Fibroblast of lung (primary cell): ENCODE measurements at regions not wholly inside any gene's neighbourhood (a gene's known extent, or its start where the extent isn't known, plus 50 kb on each side); places are given as distances from the start of the nearest gene placed in this dataset.

Experiments used
- DNase-seq, 2 donors: peaks; one replicate each; pipeline versions ENCODE4 v3.0.0 to v3.0.0-alpha.2; 2010; ENCODE audit warnings: low read depth in 2 of 2
- H2AFZ ChIP-seq: 2 replicates; pipeline ENCODE4 v1.5.1; 2012; ENCODE audit warnings: low read length, control low read depth, inconsistent platforms
- H3K27ac ChIP-seq: 2 replicates; pipeline ENCODE4 v1.5.1; 2011; ENCODE audit warnings: low read length, control low read depth; ENCODE audit not compliant: insufficient read depth
- H3K27me3 ChIP-seq: 2 replicates; pipeline ENCODE4 v1.5.1; 2011; ENCODE audit warnings: mild to moderate bottlenecking, low read length; ENCODE audit not compliant: control insufficient read depth, insufficient read depth
- H3K36me3 ChIP-seq: 2 replicates; pipeline ENCODE4 v1.5.1; 2011; ENCODE audit warnings: low read length; ENCODE audit not compliant: control insufficient read depth, insufficient read depth
- H3K4me1 ChIP-seq: 2 replicates; pipeline ENCODE4 v1.5.1; 2011; ENCODE audit warnings: low read length; ENCODE audit not compliant: control insufficient read depth, insufficient read depth; ENCODE audit errors: extremely low read depth
- H3K4me2 ChIP-seq: 2 replicates; pipeline ENCODE4 v1.5.1; 2011; ENCODE audit warnings: low read length, control low read depth; ENCODE audit not compliant: insufficient read depth; ENCODE audit errors: extremely low read depth
- H3K4me3 ChIP-seq, 4 experiments: fragments of 200-600 bp in 1 of 4; sonication (generic) in 1 of 4; replicated peaks in 1 of 4; 2 replicates each; pipeline ENCODE4 v1.5.1; 2011 to 2016; ENCODE audit warnings: low read length in 4 of 4, low read depth in 3 of 4, mild to moderate bottlenecking in 3 of 4, control low read depth in 2 of 4, inconsistent platforms in 1 of 4, mixed read lengths in 1 of 4; ENCODE audit not compliant: insufficient read depth in 1 of 4; ENCODE audit errors: control extremely low read depth in 1 of 4
- H3K79me2 ChIP-seq: 2 replicates; pipeline ENCODE4 v1.5.1; 2012; ENCODE audit warnings: mild to moderate bottlenecking, low read length, inconsistent platforms; ENCODE audit not compliant: control insufficient read depth, insufficient read depth
- H3K9ac ChIP-seq: 2 replicates; pipeline ENCODE4 v1.5.1; 2011; ENCODE audit warnings: mild to moderate bottlenecking, low read length, control low read depth; ENCODE audit not compliant: insufficient read depth
- H3K9me3 ChIP-seq: 2 replicates; pipeline ENCODE4 v1.5.1; 2012; ENCODE audit warnings: low read depth, low read length; ENCODE audit not compliant: control insufficient read depth, insufficient read depth
- H4K20me1 ChIP-seq: 2 replicates; pipeline ENCODE4 v1.5.1; 2011; ENCODE audit warnings: low read length; ENCODE audit not compliant: control insufficient read depth, insufficient read depth; ENCODE audit errors: extremely low read depth
- EZH2 ChIP-seq: IDR thresholded peaks from 2 replicates; pipeline ENCODE4 v1.5.1; 2012; ENCODE audit warnings: low read length, control low read depth, mild to moderate bottlenecking; ENCODE audit errors: missing control alignments
- TF ChIP-seq, protein P1 (sequence below), 2 donors: IDR thresholded peaks in 1 of 2; conservative IDR thresholded peaks in 1 of 2; 1 replicate in 1 of 2; 2 replicates in 1 of 2; pipeline ENCODE4 v1.5.1; 2011 to 2012; ENCODE audit warnings: low read length in 2 of 2, control low read depth in 1 of 2, inconsistent platforms in 1 of 2, low read depth in 1 of 2, mild to moderate bottlenecking in 1 of 2

DNA sequence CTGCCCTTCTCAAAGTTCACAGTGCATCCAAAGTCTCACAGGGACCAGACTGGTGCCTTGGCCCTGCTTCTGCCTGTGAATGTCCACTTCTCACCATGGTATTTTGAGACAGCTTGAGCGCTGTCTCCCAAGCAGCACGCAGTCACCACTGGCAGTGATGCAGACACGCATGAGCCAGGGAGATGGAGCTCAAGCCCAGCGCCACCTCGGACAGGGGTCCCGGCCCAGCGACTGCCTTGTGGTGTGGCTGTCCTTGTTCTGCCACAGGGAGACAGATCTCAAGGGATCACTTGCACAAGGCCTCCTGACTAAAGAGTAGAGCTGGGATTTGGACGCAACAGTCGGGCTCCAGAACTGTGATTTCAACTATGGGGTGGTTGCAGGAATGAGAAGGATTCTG, 92.6 kb upstream of the MBL2 start:
- Histone ChIP-seq H4K20me1 (no peaks in the 10 kb centered on the region), H3K9me3 (no peaks in the 10 kb centered on the region), H3K9ac (no peak overlapping the region), H3K36me3 (no peaks in the 10 kb centered on the region), H3K27me3 (no peaks in the 10 kb centered on the region), H3K4me2 (no peak overlapping the region), H2AFZ (no peak overlapping the region), H3K27ac (peak overlapping the region; percentile 82), H3K79me2 (no peaks in the 10 kb centered on the region), H3K4me3 (no peak overlapping the region), H3K4me1 (peaks cover 13% of the 10 kb centered on the region)
- DNase-seq: no peak
- TF ChIP-seq EZH2: no peak
- TF ChIP-seq, protein P1, sequence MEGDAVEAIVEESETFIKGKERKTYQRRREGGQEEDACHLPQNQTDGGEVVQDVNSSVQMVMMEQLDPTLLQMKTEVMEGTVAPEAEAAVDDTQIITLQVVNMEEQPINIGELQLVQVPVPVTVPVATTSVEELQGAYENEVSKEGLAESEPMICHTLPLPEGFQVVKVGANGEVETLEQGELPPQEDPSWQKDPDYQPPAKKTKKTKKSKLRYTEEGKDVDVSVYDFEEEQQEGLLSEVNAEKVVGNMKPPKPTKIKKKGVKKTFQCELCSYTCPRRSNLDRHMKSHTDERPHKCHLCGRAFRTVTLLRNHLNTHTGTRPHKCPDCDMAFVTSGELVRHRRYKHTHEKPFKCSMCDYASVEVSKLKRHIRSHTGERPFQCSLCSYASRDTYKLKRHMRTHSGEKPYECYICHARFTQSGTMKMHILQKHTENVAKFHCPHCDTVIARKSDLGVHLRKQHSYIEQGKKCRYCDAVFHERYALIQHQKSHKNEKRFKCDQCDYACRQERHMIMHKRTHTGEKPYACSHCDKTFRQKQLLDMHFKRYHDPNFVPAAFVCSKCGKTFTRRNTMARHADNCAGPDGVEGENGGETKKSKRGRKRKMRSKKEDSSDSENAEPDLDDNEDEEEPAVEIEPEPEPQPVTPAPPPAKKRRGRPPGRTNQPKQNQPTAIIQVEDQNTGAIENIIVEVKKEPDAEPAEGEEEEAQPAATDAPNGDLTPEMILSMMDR (conservative IDR thresholded peaks at IDR 0.05 in 1 of 2, IDR thresholded peaks at IDR 0.05 in 1 of 2; ENCODE audit: low read depth in 1 of 2, low read length in 2 of 2): no peak

DNA sequence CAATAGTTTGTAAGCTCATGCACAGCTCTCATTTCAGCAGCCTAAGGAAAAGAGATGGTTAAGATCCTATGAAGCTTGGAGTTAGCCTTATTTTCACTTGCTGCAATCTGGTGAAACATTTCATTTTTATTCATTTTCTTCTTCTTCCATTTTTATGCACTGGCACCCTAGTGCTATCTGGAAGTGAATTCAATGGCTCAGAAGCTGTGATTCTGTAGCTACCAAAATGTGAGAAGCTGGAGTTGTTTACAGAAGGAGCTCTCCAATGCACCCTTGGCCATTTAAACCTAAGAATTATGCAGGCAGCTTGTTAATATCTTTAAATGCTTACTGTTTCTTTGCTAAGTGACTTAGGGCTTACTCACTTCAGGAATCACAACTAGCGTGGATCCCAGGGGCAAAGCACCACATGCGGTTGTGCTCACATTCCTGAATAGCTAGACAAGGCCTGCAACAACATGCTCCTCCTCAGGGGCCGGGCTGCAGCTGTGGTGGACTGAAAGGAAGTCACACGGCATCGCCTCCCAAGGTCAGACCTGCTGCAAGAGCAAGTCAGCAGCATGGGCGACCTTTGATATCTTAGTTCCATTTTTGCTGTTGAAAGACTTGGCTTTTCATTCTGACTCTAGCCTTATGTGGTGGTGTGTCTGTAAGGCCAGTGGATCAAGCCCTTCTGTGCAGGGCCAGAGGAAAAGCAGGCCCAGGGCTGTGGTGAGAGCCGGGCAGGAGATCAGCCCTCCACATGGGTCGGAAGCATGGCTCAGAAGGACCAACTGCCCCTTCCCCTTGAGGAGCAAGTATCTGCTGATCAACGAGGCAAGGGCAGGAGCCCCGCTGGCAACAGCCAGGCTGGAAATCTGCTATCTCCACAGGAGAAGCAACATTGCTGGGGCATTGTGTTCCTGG, 91.9 kb upstream of the MBL2 start:
- Histone ChIP-seq H2AFZ (peak overlapping the region; percentile 43), H4K20me1 (no peaks in the 10 kb centered on the region), H3K4me2 (peak overlapping the region; percentile 29), H3K4me3 (no peak overlapping the region), H3K9ac (no peak overlapping the region), H3K4me1 (peaks cover 13% of the 10 kb centered on the region), H3K27ac (peak overlapping the region; percentile 82), H3K36me3 (no peaks in the 10 kb centered on the region), H3K9me3 (no peaks in the 10 kb centered on the region), H3K79me2 (no peaks in the 10 kb centered on the region), H3K27me3 (no peaks in the 10 kb centered on the region)
- TF ChIP-seq, protein P1 (conservative IDR thresholded peaks at IDR 0.05 in 1 of 2, IDR thresholded peaks at IDR 0.05 in 1 of 2; ENCODE audit: low read depth in 1 of 2, low read length in 2 of 2): no peak
- TF ChIP-seq EZH2: no peak
- peak; percentile 96 to 100 for DNase-seq

DNA sequence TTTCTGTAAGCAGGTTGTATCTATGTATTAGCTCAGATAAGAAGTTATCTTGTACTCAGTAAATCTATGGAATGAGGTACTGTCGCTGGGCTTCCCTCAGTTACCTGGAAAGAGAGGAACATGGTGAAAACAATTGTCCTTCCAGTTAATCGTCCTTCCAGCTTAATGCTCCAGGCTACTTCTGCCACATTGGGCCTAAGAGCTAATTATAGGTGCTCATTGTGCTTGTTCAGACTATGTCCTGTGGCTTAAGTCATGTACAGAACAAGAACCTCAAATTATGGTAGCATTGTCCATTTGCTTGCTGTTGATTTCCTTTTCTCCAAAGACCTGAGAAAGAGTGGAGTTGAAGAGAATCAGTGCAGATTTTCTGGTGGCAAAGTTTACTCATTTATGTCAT, 86.1 kb upstream of the MBL2 start:
- Histone ChIP-seq H3K4me2 (no peak overlapping the region), H4K20me1 (no peaks in the 10 kb centered on the region), H3K79me2 (no peaks in the 10 kb centered on the region), H2AFZ (no peak overlapping the region), H3K9me3 (no peaks in the 10 kb centered on the region), H3K4me1 (peaks cover 4% of the 10 kb centered on the region), H3K27ac (no peak overlapping the region), H3K27me3 (no peaks in the 10 kb centered on the region), H3K36me3 (no peaks in the 10 kb centered on the region), H3K4me3 (no peak overlapping the region), H3K9ac (no peak overlapping the region)
- DNase-seq: no peak
- TF ChIP-seq, protein P1 (conservative IDR thresholded peaks at IDR 0.05 in 1 of 2, IDR thresholded peaks at IDR 0.05 in 1 of 2; ENCODE audit: low read depth in 1 of 2, low read length in 2 of 2): no peak
- TF ChIP-seq EZH2: no peak
